ENCODE measurements at regions not wholly inside any gene's neighbourhood (a gene's known extent, or its start where the extent isn't known, plus 50 kb on each side); places are given as distances from the start of the nearest gene placed in this dataset.

- no peak for TF ChIP-seq ZBTB33 (IDR thresholded peaks at IDR 0.05)
Observed at GRCh38 chr3:84573962-84574361, 384.8 kb upstream of the CADM2 start (continued).

GRCh38 chr3:84586427-84586826, 372.4 kb upstream of the CADM2 start:
- no peak for DNase-seq (ENCODE audit: low spot score)

GRCh38 chr3:84600703-84601225, 358.0 kb upstream of the CADM2 start:
- H3K36me3 ChIP-seq (ENCODE audit: control insufficient read depth in 4 of 4, insufficient read depth in 3 of 4, low read depth in 1 of 4, low read length in 3 of 4), result no peaks in the 10 kb centered on the region
- TF ChIP-seq REST (IDR thresholded peaks at IDR 0.05) (no peak), JUND (IDR thresholded peaks at IDR 0.05) (no peak), EGR1 (IDR thresholded peaks at IDR 0.05; ENCODE audit: low read depth in 2 of 2) (no peak), FOXA2 (IDR thresholded peaks at IDR 0.05) (no peak), RXRA (IDR thresholded peaks at IDR 0.05) (no peak), NR2F2 (IDR thresholded peaks at IDR 0.05) (no peak), TAF1 (conservative IDR thresholded peaks at IDR 0.05) (no peak), ATF3 (IDR thresholded peaks at IDR 0.05) (no peak), HNF4A (conservative IDR thresholded peaks at IDR 0.05) (no peak), RAD21 (IDR thresholded peaks at IDR 0.05) (no peak)
- H3K4me1 ChIP-seq (ENCODE audit: control insufficient read depth in 4 of 4, insufficient read depth in 4 of 4, low read length in 3 of 4), result no peaks in the 10 kb centered on the region
- H3K4me3 ChIP-seq (ENCODE audit: low read depth in 1 of 3, low read length in 3 of 3), result no peak overlapping the region
- no peaks in the 10 kb centered on the region for H3K9me3 ChIP-seq (ENCODE audit: control insufficient read depth in 4 of 4, low read length in 3 of 4)
- no peak for DNase-seq (ENCODE audit: low spot score)
- 66% methylated on average over 7 of the region's 7 CpGs for whole genome bisulfite sequencing
- no peak overlapping the region for H3K9ac ChIP-seq (ENCODE audit: low read depth in 1 of 2, low read length in 2 of 2)
- H3K27me3 ChIP-seq (ENCODE audit: control insufficient read depth in 4 of 4, insufficient read depth in 4 of 4, low read length in 3 of 4), result peaks cover 0 to 2% (median 0%) of the 10 kb centered on the region in 4 donors
- no peak overlapping the region for H3K27ac ChIP-seq (ENCODE audit: low read depth in 1 of 2, low read length in 2 of 2)

More at GRCh38 chr3:84586427-84586826, 372.4 kb upstream of the CADM2 start:
- 46% methylated on average over 2 of the region's 2 CpGs for WGBS
- Histone ChIP-seq H3K36me3 (ENCODE audit: control insufficient read depth in 4 of 4, insufficient read depth in 3 of 4, low read depth in 1 of 4, low read length in 3 of 4) (no peaks in the 10 kb centered on the region), H3K4me1 (ENCODE audit: control insufficient read depth in 4 of 4, insufficient read depth in 4 of 4, low read length in 3 of 4) (no peaks in the 10 kb centered on the region), H3K4me3 (ENCODE audit: low read depth in 1 of 3, low read length in 3 of 3) (no peak overlapping the region), H3K27ac (ENCODE audit: low read depth in 1 of 2, low read length in 2 of 2) (no peak overlapping the region), H3K9ac (ENCODE audit: low read depth in 1 of 2, low read length in 2 of 2) (no peak overlapping the region), H3K27me3 (ENCODE audit: control insufficient read depth in 4 of 4, insufficient read depth in 4 of 4, low read length in 3 of 4) (peaks cover 0 to 11% (median 0%) of the 10 kb centered on the region in 4 donors), H3K9me3 (ENCODE audit: control insufficient read depth in 4 of 4, low read length in 3 of 4) (peaks cover 0 to 4% (median 0%) of the 10 kb centered on the region in 4 donors)
- TF ChIP-seq TAF1 (conservative IDR thresholded peaks at IDR 0.05), result no peak
- no peak for TF ChIP-seq GABPA (IDR thresholded peaks at IDR 0.05 in 1 of 2, conservative IDR thresholded peaks at IDR 0.05 in 1 of 2)

Data from liver (tissue), 7 donors.